ENCODE measurements at regions not wholly inside any gene's neighbourhood (a gene's known extent, or its start where the extent isn't known, plus 50 kb on each side); places are given as distances from the start of the nearest gene placed in this dataset.

DNA sequence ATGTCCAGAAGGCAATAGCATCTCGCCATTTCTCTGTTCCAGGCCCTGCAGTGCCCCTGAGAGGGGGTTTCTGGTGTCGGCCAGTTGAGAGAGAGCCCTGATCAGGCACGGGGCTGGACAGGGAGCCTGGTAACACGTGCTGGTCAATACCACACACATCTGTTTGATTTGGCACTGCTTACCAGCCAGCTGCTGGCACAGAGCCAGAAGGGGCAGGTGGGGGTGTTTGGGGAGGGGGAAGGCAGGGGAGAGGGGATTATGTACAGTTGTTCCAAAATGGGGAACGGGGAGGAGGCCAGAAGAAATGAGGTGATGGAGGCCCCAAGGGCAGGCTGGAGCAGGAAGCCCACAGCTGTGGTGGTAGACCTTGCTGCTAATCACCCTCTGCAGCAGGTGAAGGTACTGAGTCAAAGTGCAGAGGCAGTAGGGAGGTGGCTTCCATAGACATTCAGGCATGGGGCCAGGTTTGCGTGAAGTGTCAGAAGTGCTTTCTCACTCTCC is 153.5 kb upstream of the LPP start:
- DNase-seq (ENCODE audit: low read depth), result no peak
- TF ChIP-seq MYC (IDR thresholded peaks at IDR 0.05; ENCODE audit: low read depth, low read length) (no peak), CTCF (IDR thresholded peaks at IDR 0.05; ENCODE audit: low read depth, low read length) (no peak), POLR2A (IDR thresholded peaks at IDR 0.05; ENCODE audit: extremely low read depth, insufficient read length) (no peak)
- TF ChIP-seq, protein P1, sequence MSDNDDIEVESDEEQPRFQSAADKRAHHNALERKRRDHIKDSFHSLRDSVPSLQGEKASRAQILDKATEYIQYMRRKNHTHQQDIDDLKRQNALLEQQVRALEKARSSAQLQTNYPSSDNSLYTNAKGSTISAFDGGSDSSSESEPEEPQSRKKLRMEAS (IDR thresholded peaks at IDR 0.05; ENCODE audit: low read depth, low read length), result no peak
- no peak overlapping the region for H3K4me3 ChIP-seq (ENCODE audit: low read depth, low read length)

DNA sequence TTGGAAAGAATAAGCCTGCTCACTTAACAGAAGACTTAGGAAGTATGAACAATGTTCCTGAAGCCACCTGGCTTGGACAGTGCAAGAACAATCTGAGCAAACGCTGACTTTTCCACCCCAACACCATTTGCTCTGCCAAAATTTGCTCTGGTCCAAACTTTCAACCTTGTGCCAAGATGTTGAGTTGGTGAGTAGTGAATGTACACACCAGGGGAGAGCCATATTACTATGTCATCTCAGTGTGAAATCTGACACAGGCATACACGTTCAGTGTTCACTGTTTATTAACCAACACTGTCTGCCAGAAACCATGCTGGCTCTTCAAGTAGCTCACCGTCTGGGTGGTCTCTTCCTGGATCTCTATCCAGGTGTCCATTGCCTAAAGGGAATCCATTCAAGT is 152.9 kb upstream of the LPP start:
- no peak overlapping the region for H3K4me3 ChIP-seq (ENCODE audit: low read depth, low read length)
- TF ChIP-seq POLR2A (IDR thresholded peaks at IDR 0.05; ENCODE audit: extremely low read depth, insufficient read length) (no peak), CTCF (IDR thresholded peaks at IDR 0.05; ENCODE audit: low read depth, low read length) (no peak), MYC (IDR thresholded peaks at IDR 0.05; ENCODE audit: low read depth, low read length) (no peak)
- TF ChIP-seq, protein P1 (IDR thresholded peaks at IDR 0.05; ENCODE audit: low read depth, low read length), result no peak
- DNase-seq (ENCODE audit: low read depth), result no peak

DNA sequence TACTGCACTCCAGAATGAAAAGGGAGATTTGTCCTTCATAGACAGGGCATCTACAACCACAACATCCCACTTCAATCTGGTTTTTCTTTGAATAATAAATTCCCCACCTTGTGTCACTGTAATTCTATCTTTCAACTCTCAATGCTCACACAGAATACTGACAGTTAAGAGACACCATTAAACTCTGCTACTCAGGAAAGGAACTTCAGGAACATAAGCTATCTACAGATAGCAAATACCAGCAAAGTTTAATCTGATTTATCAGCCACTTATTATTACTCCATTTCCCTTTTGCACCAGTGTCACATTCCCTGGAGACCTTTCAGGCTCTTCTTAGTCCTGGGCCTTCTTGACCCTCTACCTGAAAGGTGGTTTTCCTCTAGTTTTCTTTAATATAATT is 152.0 kb upstream of the LPP start:
- H3K4me3 ChIP-seq (ENCODE audit: low read depth, low read length), result no peak overlapping the region
- TF ChIP-seq MYC (IDR thresholded peaks at IDR 0.05; ENCODE audit: low read depth, low read length), result no peak
- TF ChIP-seq, protein P1 (IDR thresholded peaks at IDR 0.05; ENCODE audit: low read depth, low read length), result no peak
- TF ChIP-seq CTCF (IDR thresholded peaks at IDR 0.05; ENCODE audit: low read depth, low read length), result no peak
- TF ChIP-seq POLR2A (IDR thresholded peaks at IDR 0.05; ENCODE audit: extremely low read depth, insufficient read length), result no peak
- DNase-seq (ENCODE audit: low read depth), result no peak

DNA sequence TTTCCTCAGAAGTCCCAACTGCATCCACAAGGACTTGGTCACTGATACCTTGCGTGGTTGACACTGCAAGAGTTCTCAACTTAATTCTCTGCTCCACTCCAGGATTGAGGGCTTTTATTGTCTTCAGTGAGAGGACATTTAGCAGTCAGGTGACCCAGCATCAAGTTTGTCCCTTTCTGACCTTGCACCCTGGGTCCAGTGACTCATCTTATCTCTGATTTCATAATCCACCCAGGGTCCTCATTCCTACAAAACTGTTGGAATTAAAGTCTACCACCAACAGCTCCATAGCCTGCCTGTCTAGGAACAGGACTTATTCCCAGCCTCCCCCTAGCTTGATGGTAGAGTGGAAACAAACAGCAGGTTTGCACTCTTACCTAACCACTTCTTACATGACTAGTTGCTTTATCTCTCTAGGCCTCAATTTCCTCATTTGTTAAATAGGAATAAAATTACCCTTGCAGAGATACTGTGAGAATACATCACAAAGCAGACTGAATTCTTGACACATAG is 151.3 kb upstream of the LPP start:
- no peak overlapping the region for H3K4me3 ChIP-seq (ENCODE audit: low read depth, low read length)
- DNase-seq (ENCODE audit: low read depth), result no peak
- TF ChIP-seq POLR2A (IDR thresholded peaks at IDR 0.05; ENCODE audit: extremely low read depth, insufficient read length), result no peak

DNA sequence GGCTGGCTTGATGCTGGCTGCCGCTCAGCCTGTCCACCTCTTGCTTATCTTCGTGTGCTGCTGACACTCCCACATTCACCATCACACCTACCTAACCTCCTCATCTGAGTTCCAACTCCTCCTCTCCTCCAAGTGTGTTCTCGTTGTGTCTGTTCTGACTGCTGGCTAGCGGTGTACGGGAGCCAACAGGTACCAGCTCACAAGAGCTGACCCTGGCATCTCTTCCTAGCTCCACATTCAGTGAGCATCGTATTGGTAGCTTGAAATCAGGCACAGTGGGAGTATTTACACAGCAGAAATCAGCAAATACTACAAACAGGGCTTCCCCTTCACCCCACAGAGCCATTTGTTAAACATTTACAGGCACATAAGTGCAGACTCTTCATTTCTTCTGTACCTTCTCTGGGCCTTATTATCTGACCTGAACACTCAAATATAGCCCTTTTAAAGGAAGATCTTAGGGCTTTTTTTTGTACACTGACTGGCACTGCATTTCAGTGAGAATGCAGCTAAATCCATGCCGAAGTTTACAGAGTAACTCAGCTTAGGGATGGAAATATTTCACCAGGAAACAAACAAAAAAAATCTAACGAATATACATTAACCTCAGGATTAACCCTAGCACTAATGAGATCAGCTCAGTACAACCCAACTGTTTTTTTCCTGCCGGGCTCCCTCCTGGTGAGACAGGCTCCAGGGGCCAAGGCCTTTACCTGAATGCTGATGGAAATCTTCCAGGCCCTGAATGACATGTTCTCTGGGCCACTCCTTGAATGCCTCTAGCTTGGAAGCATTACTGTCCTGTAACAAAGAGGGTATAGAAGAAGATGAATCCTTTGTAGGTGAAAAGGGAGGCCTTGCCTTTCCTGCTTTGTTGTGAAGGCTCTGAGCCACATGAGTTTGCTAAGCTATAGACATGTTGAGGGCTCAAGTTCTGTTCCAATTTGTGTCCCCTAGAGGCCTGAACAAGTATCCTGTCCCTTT is 150.5 kb upstream of the LPP start:
- TF ChIP-seq MYC (IDR thresholded peaks at IDR 0.05; ENCODE audit: low read depth, low read length) (no peak), CTCF (IDR thresholded peaks at IDR 0.05; ENCODE audit: low read depth, low read length) (no peak), POLR2A (IDR thresholded peaks at IDR 0.05; ENCODE audit: extremely low read depth, insufficient read length) (no peak)
- TF ChIP-seq, protein P1 (IDR thresholded peaks at IDR 0.05; ENCODE audit: low read depth, low read length), result no peak
- no peak for DNase-seq (ENCODE audit: low read depth)

GRCh38 chr3:188006726-188007393 is 147.1 kb upstream of the LPP start:
- TF ChIP-seq CTCF (IDR thresholded peaks at IDR 0.05; ENCODE audit: low read depth, low read length) (no peak), MYC (IDR thresholded peaks at IDR 0.05; ENCODE audit: low read depth, low read length) (no peak), POLR2A (IDR thresholded peaks at IDR 0.05; ENCODE audit: extremely low read depth, insufficient read length) (no peak)
- TF ChIP-seq, protein P1 (IDR thresholded peaks at IDR 0.05; ENCODE audit: low read depth, low read length), result no peak
- no peak for DNase-seq (ENCODE audit: low read depth)
- H3K4me3 ChIP-seq (ENCODE audit: low read depth, low read length), result no peak overlapping the region

More for the DNA sequence above, 150.5 kb upstream of the LPP start:
- no peak overlapping the region for H3K4me3 ChIP-seq (ENCODE audit: low read depth, low read length)
